ENCODE measurements at regions not wholly inside any gene's neighbourhood (a gene's known extent, or its start where the extent isn't known, plus 50 kb on each side); places are given as distances from the start of the nearest gene placed in this dataset.
A peak's percentile ranks its signal among the peaks of the same experiment; 100 is the strongest.

DNA sequence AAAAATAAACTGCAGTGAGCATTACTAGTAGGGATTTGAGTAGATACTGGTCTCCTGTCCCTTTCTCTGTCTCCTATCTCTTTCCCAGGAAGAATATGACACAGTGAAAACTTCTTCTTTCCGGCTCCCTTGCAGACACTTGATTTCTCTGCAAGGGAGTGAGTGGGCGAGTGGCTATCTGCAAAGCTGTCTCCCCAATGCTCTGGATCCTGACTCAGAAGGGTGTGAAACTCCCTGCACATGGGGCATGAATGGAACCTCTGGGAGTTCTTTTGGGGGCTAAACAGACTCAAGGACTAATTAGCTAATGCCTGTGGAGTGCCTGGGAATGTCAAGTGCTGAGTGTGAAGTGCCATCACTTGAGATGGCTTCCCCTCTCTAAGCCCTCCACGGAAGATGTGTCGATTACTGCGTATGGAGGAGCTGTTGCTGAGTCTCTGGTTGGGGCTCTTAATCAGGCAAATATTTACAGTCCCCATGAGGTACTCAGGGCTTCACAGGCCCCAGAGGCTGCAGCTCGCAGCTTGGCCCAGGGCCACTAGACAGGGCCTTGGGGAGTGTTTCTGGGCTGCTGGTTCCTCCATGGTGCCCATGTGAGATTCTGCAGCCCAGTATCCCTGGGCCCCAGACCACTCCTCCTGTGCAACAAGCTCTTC lies 139.8 kb downstream of the RPS24 start:
- H3K4me3 ChIP-seq (ENCODE audit: insufficient read depth, low read depth, low read length) = no peak overlapping the region
- no peaks in the 10 kb centered on the region for H3K36me3 ChIP-seq (replicated peaks; ENCODE audit: control insufficient read depth, insufficient read depth, low read length)
- no peak for DNase-seq
- H3K27me3 ChIP-seq (ENCODE audit: control insufficient read depth, insufficient read depth, low read length) = no peaks in the 10 kb centered on the region

DNA sequence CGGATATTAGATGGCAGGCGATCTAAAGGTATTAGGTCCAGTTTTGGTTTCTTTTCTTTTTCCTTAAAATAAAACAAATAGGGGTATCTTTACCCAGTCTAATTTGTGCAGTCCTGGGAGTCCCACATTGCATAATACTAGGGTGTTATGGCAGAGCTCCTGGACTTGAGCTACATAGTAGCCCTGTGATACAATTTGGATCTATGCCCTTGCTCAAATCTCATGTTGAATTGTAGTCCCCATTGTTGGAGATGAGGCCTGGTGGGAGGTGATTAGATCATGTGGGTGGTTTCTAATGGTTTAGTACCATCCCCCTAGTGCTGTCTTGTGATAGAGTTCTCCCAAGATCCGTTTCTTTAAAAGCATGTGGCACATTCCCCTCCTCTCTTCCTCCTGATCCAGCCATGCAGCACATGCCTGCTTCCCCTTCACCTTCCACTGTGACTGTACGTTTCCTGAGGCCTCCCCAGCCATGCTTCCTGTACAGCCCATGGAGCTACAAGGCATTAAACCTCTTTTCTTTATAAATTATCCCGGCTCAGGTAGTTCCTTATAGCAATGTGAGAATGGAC lies 141.9 kb downstream of the RPS24 start:
- DNase-seq = no peak
- no peak overlapping the region for H3K4me3 ChIP-seq (ENCODE audit: insufficient read depth, low read depth, low read length)
- H3K36me3 ChIP-seq (replicated peaks; ENCODE audit: control insufficient read depth, insufficient read depth, low read length) = no peaks in the 10 kb centered on the region
- no peaks in the 10 kb centered on the region for H3K27me3 ChIP-seq (ENCODE audit: control insufficient read depth, insufficient read depth, low read length)

- Histone ChIP-seq H3K36me3 (replicated peaks; ENCODE audit: control insufficient read depth, insufficient read depth, low read length) (no peaks in the 10 kb centered on the region), H3K27me3 (ENCODE audit: control insufficient read depth, insufficient read depth, low read length) (no peaks in the 10 kb centered on the region), H3K4me3 (ENCODE audit: insufficient read depth, low read depth, low read length) (no peak overlapping the region)
- DNase-seq = no peak
Observed at GRCh38 chr10:78176320-78177317, 143.0 kb downstream of the RPS24 start.

DNA sequence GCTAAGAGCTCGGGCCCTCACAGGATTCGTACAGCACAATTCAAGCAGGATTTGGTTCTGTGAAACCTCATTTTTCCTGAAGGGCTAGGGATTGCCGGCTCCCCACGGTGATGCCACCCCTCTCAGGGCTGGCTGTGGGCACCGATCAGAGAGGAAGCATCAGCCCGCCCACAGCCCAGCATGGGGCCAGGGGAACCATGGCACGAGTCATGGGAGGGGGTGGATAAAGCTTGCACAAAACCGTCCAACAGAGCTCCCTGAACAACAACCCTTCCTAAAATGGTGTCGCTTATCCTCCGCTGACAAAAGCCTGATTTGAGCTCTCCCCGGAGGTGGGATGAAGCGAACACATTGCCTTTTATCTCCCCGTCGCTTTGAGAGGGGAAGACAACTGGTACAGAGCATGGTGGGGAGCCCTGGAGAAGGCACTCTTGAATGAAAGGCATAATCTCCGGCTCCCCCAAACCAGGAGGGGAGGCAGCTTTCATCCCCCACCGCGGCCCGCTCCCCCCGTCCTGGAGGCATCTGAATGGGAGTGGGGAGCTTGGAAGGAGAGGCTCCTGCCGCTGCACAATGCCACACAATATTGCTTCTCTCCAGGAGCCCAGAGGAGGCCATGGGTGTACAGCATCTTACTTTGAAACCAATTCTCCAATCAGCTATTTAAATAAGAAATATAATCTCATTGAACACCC lies 144.0 kb downstream of the RPS24 start:
- DNase-seq = peak; percentile 49
- no peaks in the 10 kb centered on the region for H3K27me3 ChIP-seq (ENCODE audit: control insufficient read depth, insufficient read depth, low read length)
- no peaks in the 10 kb centered on the region for H3K36me3 ChIP-seq (replicated peaks; ENCODE audit: control insufficient read depth, insufficient read depth, low read length)
- H3K4me3 ChIP-seq (ENCODE audit: insufficient read depth, low read depth, low read length) = no peak overlapping the region

GRCh38 chr10:78178397-78178796 lies 144.7 kb downstream of the RPS24 start:
- H3K27me3 ChIP-seq (ENCODE audit: control insufficient read depth, insufficient read depth, low read length) = no peaks in the 10 kb centered on the region
- no peak overlapping the region for H3K4me3 ChIP-seq (ENCODE audit: insufficient read depth, low read depth, low read length)
- H3K36me3 ChIP-seq (replicated peaks; ENCODE audit: control insufficient read depth, insufficient read depth, low read length) = no peaks in the 10 kb centered on the region
- DNase-seq = no peak

DNA sequence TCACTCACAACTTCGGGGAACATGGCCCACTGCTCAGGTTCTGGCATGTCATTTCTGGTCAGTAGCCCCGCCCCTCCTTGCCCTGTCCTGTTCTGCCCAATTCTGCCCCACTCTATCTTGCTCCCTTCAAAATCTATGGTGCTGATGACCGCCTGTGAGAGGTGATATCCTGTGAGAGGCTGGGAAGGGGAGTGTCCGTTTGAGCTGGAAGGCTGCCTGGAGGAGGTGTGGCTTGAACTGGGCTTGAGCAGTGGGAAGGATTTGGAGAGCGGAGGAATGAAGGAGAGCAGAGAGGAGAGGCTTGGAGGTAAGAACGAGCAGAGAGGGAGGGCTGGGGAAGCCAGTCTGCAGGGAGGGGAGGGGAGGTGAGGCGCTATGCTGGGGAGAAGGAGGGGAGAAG lies 145.3 kb downstream of the RPS24 start:
- Histone ChIP-seq H3K27me3 (ENCODE audit: control insufficient read depth, insufficient read depth, low read length) (no peaks in the 10 kb centered on the region), H3K36me3 (replicated peaks; ENCODE audit: control insufficient read depth, insufficient read depth, low read length) (no peaks in the 10 kb centered on the region), H3K4me3 (ENCODE audit: insufficient read depth, low read depth, low read length) (no peak overlapping the region)
- DNase-seq = peak; percentile 68

GRCh38 chr10:78179886-78180705 lies 146.4 kb downstream of the RPS24 start:
- no peak overlapping the region for H3K4me3 ChIP-seq (ENCODE audit: insufficient read depth, low read depth, low read length)
- no peak for DNase-seq
- H3K36me3 ChIP-seq (replicated peaks; ENCODE audit: control insufficient read depth, insufficient read depth, low read length) = no peaks in the 10 kb centered on the region
- H3K27me3 ChIP-seq (ENCODE audit: control insufficient read depth, insufficient read depth, low read length) = no peaks in the 10 kb centered on the region

DNA sequence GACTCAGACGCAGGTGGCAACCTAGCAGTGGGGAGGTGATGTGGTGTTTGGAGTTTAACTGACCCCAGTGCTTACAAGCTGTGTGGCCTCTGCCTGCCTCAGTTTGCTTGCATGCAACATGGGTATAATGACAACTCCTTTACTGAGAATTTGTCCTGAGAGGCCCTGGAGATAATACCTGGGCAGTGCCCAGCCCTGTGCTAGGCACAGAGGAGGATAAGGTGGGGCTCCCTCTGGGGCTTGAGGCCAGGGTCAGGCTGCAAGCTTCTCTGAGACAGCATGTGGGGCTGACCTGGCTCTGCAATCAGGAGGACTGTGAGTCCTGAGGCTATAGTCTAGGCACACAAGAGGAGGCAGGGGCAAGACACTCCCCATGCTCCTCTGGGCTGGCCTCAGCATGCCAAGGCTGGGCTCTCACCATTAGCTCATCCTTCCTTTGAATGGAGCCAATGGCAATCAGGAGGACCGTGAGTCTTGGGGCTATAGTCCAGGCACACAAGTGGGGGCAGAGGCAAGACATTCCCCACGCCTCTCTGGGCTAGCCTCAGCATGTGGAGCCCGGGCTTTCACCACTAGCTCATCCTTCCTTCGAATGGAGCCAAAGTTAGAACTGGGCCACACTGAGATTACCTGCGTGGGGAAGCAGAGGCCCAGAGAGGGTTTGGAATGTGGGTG lies 147.9 kb downstream of the RPS24 start:
- Histone ChIP-seq H3K36me3 (replicated peaks; ENCODE audit: control insufficient read depth, insufficient read depth, low read length) (no peaks in the 10 kb centered on the region), H3K4me3 (ENCODE audit: insufficient read depth, low read depth, low read length) (no peak overlapping the region), H3K27me3 (ENCODE audit: control insufficient read depth, insufficient read depth, low read length) (no peaks in the 10 kb centered on the region)
- no peak for DNase-seq

DNA sequence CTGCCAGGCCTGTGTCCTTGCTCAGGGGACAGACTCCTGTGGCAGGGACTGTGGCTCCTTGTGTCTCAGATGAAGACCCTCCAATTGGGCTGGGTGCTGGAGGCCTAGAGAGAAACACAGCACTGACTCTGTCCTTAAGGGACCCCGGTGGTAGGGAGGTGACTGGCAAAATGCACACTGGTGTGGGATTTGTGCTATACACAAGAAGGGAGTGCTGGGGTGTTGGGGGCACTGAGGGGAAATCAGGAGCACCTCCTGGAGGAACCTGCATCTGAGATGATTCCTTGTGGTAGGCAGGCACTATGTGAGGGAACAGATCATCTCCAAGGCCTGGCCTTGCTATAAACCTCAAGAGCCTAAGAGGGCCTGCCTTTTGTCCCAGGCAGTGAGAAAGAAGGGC lies 149.2 kb downstream of the RPS24 start:
- Histone ChIP-seq H3K27me3 (ENCODE audit: control insufficient read depth, insufficient read depth, low read length) (no peaks in the 10 kb centered on the region), H3K36me3 (replicated peaks; ENCODE audit: control insufficient read depth, insufficient read depth, low read length) (no peaks in the 10 kb centered on the region), H3K4me3 (ENCODE audit: insufficient read depth, low read depth, low read length) (no peak overlapping the region)
- no peak for DNase-seq

GRCh38 chr10:78184851-78185692 lies 151.4 kb downstream of the RPS24 start:
- no peak overlapping the region for H3K4me3 ChIP-seq (ENCODE audit: insufficient read depth, low read depth, low read length)
- no peak for DNase-seq
- H3K36me3 ChIP-seq (replicated peaks; ENCODE audit: control insufficient read depth, insufficient read depth, low read length) = no peaks in the 10 kb centered on the region
- no peaks in the 10 kb centered on the region for H3K27me3 ChIP-seq (ENCODE audit: control insufficient read depth, insufficient read depth, low read length)

- Histone ChIP-seq H3K4me3 (ENCODE audit: insufficient read depth, low read depth, low read length) (no peak overlapping the region), H3K27me3 (ENCODE audit: control insufficient read depth, insufficient read depth, low read length) (no peaks in the 10 kb centered on the region), H3K36me3 (replicated peaks; ENCODE audit: control insufficient read depth, insufficient read depth, low read length) (no peaks in the 10 kb centered on the region)
- no peak for DNase-seq
Observed at GRCh38 chr10:78185693-78186055, 152.0 kb downstream of the RPS24 start.

GRCh38 chr10:78186572-78186971 lies 152.9 kb downstream of the RPS24 start:
- Histone ChIP-seq H3K4me3 (ENCODE audit: insufficient read depth, low read depth, low read length) (no peak overlapping the region), H3K36me3 (replicated peaks; ENCODE audit: control insufficient read depth, insufficient read depth, low read length) (no peaks in the 10 kb centered on the region), H3K27me3 (ENCODE audit: control insufficient read depth, insufficient read depth, low read length) (no peaks in the 10 kb centered on the region)
- DNase-seq = no peak

DNA sequence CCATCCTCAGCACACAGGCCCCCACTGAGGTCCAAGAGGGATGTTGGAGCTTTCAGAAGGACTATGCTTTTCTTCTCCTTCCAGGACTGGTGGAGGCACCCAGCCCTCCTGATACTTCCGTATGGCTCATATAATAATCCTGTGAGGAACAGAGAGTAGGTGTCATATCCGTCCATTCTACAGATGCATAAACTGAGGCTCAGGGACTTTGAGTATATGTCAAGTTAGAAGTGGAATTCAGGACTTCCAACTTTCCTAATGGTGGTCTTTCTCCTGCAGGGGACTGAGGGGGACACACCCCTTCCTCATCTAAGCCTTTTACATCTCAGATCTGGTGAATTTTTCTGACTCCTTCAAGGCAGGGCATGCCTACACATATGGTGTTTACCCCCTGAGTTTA lies 153.7 kb downstream of the RPS24 start:
- no peaks in the 10 kb centered on the region for H3K36me3 ChIP-seq (replicated peaks; ENCODE audit: control insufficient read depth, insufficient read depth, low read length)
- DNase-seq = no peak
- no peak overlapping the region for H3K4me3 ChIP-seq (ENCODE audit: insufficient read depth, low read depth, low read length)
- H3K27me3 ChIP-seq (ENCODE audit: control insufficient read depth, insufficient read depth, low read length) = no peaks in the 10 kb centered on the region

All from H7 (cell line).